SKM-1 (cell line): ENCODE measurements at regions not wholly inside any gene's neighbourhood (a gene's known extent, or its start where the extent isn't known, plus 50 kb on each side); places are given as distances from the start of the nearest gene placed in this dataset.

Experiments used
- DNase-seq: peaks from one replicate; lab custom pipeline; 2025; ENCODE audit not compliant: unreplicated experiment; lab: John Stamatoyannopoulos, UW

- DNase-seq = no peak
Observed at GRCh38 chr5:18027241-18027867, 393.1 kb downstream of the TAF11L14 start.

DNA sequence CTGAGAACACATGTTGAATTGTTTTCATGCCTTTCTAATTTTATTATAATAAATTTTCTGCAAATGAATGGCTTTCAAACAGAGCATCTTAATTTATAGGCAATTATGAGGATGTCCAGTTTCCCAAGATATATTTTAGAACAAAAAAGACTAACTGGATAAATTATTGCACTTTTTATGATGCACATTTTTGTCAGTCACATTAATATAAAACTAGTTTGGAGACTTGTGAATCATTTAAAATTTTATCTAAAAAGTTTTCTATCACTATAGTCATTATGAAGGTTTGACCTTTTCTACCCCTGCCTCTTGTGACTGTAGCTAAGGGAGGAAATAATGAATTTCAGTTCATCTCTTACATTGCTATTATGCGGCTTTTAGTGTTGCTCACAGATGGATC lies 393.8 kb downstream of the TAF11L14 start:
- DNase-seq = no peak

GRCh38 chr5:18032744-18033143 lies 398.5 kb downstream of the TAF11L14 start:
- no peak for DNase-seq

GRCh38 chr5:18036531-18036930 lies 402.3 kb downstream of the TAF11L14 start:
- DNase-seq = no peak

GRCh38 chr5:18037718-18038117 lies 403.5 kb downstream of the TAF11L14 start:
- no peak for DNase-seq

DNA sequence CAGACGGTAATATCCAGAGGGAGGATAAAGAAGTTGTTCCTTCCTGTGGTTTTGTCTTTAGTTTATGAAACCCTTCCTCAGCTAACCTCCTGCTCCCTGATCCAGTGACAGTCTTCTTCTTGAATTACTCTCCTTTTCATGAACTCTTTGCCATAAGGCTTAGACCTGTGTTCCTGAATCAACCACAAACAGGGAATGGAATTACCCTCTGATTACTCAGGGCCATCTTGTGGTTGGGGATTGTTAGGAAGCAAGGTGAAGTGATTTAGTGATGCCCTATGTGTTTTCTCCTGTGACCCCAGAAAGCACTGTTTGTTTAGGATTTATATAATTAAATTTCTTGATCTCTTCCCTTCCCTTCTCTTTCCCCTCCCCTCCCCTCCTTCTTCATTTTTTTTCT lies 409.1 kb downstream of the TAF11L14 start:
- DNase-seq = no peak

GRCh38 chr5:18048449-18048848 lies 414.2 kb downstream of the TAF11L14 start:
- no peak for DNase-seq

- no peak for DNase-seq
Observed at GRCh38 chr5:18050345-18050744, 416.1 kb downstream of the TAF11L14 start.

DNA sequence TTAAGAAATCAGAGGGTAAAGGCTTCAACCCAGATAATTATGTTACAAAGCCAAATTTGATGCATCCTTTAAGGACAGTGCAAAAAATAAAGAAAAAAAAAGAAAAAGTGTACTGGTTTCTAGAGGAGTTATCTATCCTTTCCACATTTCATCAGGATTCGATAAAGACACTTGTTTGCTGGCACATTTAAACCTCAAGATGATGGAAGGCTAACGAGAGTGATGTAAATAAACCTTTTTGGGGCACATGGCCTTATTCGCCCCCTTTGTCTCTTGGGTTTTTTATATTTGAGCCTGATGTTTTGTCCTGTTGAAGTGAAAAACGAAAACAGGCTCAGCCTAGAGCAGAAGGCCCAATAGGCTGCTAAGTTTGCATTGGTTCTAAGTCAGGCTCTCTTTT lies 416.5 kb downstream of the TAF11L14 start:
- no peak for DNase-seq

DNA sequence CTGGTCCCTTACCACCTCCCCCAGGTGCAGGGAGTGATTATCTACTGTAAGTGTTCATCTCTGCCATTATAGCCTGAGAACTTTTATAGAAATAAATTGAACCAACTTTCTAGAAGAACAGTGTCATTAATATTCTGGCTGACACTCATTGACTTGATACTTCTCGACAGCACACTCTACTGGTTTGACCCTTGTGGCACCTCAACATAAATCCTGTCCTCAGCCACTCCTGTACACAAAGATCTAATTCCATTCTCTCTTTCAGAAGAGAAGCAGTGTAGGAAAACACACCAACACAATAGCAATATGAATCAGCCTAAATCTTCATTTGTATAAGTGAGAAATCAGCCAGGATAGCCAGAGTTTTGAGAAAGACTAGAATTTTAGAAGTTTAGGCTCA lies 417.7 kb downstream of the TAF11L14 start:
- DNase-seq = no peak

DNA sequence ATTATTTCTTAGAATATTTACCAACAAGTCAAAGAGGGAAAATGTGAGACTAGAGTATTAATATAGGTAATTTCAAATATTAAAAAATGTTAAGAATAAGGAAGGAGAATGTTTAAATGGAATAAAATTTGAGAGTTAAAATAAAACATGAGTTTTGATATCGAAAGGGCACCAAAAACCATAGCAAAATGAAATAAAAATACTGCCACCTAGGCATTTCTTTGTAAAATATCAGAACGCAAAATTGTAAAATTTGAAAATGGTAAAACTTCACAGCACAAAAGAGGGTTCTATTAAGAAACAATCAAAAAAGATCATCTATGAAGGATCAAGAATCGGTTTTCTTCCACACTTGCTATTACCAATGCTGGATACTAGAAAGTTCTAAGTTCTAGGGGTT lies 418.3 kb downstream of the TAF11L14 start:
- DNase-seq = no peak

DNA sequence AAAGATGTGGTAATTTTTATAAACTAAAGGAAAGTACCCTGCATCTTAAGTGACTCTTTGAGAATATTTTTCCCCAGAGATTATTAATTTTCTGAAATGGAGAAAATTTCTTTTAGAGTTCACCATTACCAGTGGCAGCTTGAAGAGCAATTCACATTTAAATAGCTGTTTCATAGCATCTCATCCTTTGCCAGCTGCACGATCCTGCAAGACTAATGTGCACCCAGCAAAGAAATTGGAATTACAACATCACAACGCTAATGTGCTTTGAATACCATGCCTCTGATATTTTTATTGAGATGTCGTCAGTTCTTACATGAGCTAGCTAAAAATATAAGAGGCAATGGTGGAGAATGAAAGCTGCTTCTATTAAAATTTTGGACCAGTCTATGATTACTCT lies 423.5 kb downstream of the TAF11L14 start:
- DNase-seq = no peak

- DNase-seq = no peak
Observed at GRCh38 chr5:18067615-18068014, 433.4 kb downstream of the TAF11L14 start.

GRCh38 chr5:18068826-18069225 lies 434.6 kb downstream of the TAF11L14 start:
- DNase-seq = no peak

GRCh38 chr5:18069790-18070189 lies 435.5 kb downstream of the TAF11L14 start:
- DNase-seq = no peak

DNA sequence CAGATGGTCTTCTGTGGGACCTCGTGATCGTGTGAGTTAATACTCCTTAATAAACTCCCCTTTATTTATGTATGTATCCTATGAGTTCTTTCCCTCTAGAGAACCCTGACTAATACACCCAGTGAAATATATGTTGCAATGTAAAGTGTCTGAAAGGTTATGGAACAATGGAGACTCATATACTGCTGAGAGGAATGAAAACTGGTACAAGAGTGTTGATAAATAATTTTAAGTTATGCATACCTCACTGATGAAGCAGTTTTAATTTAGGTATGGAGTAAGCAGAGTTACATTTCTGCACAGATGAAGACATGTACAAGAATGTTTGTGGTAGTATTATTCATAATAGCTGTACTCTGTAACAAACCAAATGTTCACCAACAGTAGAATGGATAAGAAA lies 438.3 kb downstream of the TAF11L14 start:
- no peak for DNase-seq

DNA sequence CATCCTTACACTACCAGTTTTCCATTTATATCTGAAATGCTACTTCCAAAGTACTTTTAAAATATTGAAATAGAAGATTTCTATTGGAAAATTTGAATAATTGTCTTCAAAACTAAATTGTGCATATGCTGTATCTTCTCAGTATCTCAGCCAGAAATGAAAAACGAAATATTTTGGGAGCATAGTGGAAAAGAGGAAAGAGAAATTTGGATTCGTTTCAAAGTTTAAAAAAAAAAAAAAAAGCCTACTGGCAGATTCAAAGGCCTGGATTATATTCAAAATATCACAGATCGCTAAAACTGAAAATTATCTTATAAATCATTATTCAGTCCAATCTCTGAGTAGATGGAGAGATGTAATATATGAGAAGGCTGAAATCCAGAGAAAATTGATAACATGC lies 440.7 kb downstream of the TAF11L14 start:
- DNase-seq = no peak

DNA sequence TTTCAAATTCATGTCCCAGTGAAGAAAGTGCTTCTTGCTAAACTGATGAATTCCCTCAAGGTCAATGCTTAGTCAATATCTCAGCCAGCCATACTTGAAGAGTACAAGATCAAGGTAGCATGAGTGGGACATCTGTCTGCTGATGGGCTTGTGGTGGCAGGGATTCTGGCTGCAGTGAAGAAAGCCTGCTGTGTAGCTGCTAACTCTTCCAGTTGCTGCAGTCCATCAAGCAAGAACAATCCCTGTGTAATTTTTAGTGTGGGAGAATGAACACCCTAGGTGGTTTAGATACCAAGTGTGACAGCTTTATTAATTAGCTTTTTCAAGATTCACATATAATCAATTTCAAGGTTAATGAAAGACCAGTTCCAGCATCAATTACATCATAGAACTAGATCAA lies 443.9 kb downstream of the TAF11L14 start:
- DNase-seq = no peak

DNA sequence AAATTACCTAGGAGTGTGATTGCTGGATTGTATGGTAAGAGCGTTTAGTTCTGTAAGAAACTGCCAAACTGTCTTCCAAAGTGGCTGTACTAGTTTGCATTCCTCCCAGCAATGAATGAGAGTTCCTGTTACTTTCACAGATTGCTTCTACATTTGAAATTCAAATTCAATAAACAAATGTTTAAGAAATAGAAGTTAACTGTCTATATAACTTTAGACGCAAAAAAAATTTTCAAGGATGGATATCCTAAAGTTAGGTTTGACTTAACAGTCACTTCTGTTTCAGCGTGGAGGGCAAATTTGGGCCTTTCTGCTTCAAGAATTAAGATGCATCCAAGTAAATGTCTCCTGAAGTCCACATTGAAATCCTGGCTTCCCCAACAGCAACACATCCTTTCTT lies 445.6 kb downstream of the TAF11L14 start:
- no peak for DNase-seq

DNA sequence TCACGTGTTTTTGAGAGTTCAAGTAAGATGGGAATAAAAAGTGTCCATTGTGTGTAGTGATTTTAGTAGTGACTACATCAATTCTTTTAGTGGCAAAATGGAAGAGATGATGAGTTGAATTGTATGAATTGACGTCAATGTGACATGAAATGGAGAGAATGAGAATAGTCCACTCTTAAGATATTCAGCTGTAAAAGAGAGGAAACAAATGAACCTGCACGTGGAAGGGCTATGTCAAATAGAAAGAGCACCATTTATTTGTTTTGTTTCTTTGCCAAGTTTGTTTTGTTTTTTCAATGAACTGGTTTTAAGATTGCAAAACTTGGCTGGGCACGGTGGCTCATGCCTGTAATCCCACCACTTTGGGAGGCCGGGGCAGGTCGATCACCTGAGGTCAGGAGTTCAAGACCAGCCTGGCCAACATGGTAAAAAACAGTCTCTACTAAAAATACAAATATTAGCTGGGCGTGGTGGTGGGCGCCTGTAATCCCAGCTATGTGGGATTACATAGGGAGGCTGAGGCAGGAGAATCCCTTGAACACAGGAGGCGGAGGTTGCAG lies 453.8 kb downstream of the TAF11L14 start:
- DNase-seq = no peak

- no peak for DNase-seq
Observed at GRCh38 chr5:18090177-18090576, 455.9 kb downstream of the TAF11L14 start.

GRCh38 chr5:18091142-18091541 lies 456.9 kb downstream of the TAF11L14 start:
- no peak for DNase-seq

- DNase-seq = no peak
Observed at GRCh38 chr5:18091758-18092157, 457.5 kb downstream of the TAF11L14 start.
